Fibroblast of lung (primary cell): ENCODE measurements at regions not wholly inside any gene's neighbourhood (a gene's known extent, or its start where the extent isn't known, plus 50 kb on each side); places are given as distances from the start of the nearest gene placed in this dataset.
"Not testable (repeated sequence)": the region's sequence is repeated elsewhere in the genome, so short reads cannot be mapped to it uniquely, and the experiment has no call there.

Experiments used
- DNase-seq, 2 donors: peaks; one replicate each; pipeline versions ENCODE4 v3.0.0 to v3.0.0-alpha.2; 2010; ENCODE audit warnings: low read depth in 2 of 2
- H2AFZ ChIP-seq: 2 replicates; pipeline ENCODE4 v1.5.1; 2012; ENCODE audit warnings: low read length, control low read depth, inconsistent platforms
- H3K27ac ChIP-seq: 2 replicates; pipeline ENCODE4 v1.5.1; 2011; ENCODE audit warnings: low read length, control low read depth; ENCODE audit not compliant: insufficient read depth
- H3K27me3 ChIP-seq: 2 replicates; pipeline ENCODE4 v1.5.1; 2011; ENCODE audit warnings: mild to moderate bottlenecking, low read length; ENCODE audit not compliant: control insufficient read depth, insufficient read depth
- H3K36me3 ChIP-seq: 2 replicates; pipeline ENCODE4 v1.5.1; 2011; ENCODE audit warnings: low read length; ENCODE audit not compliant: control insufficient read depth, insufficient read depth
- H3K4me1 ChIP-seq: 2 replicates; pipeline ENCODE4 v1.5.1; 2011; ENCODE audit warnings: low read length; ENCODE audit not compliant: control insufficient read depth, insufficient read depth; ENCODE audit errors: extremely low read depth
- H3K4me2 ChIP-seq: 2 replicates; pipeline ENCODE4 v1.5.1; 2011; ENCODE audit warnings: low read length, control low read depth; ENCODE audit not compliant: insufficient read depth; ENCODE audit errors: extremely low read depth
- H3K4me3 ChIP-seq, 4 experiments: fragments of 200-600 bp in 1 of 4; sonication (generic) in 1 of 4; replicated peaks in 1 of 4; 2 replicates each; pipeline ENCODE4 v1.5.1; 2011 to 2016; ENCODE audit warnings: low read length in 4 of 4, low read depth in 3 of 4, mild to moderate bottlenecking in 3 of 4, control low read depth in 2 of 4, inconsistent platforms in 1 of 4, mixed read lengths in 1 of 4; ENCODE audit not compliant: insufficient read depth in 1 of 4; ENCODE audit errors: control extremely low read depth in 1 of 4
- H3K79me2 ChIP-seq: 2 replicates; pipeline ENCODE4 v1.5.1; 2012; ENCODE audit warnings: mild to moderate bottlenecking, low read length, inconsistent platforms; ENCODE audit not compliant: control insufficient read depth, insufficient read depth
- H3K9ac ChIP-seq: 2 replicates; pipeline ENCODE4 v1.5.1; 2011; ENCODE audit warnings: mild to moderate bottlenecking, low read length, control low read depth; ENCODE audit not compliant: insufficient read depth
- H3K9me3 ChIP-seq: 2 replicates; pipeline ENCODE4 v1.5.1; 2012; ENCODE audit warnings: low read depth, low read length; ENCODE audit not compliant: control insufficient read depth, insufficient read depth
- H4K20me1 ChIP-seq: 2 replicates; pipeline ENCODE4 v1.5.1; 2011; ENCODE audit warnings: low read length; ENCODE audit not compliant: control insufficient read depth, insufficient read depth; ENCODE audit errors: extremely low read depth
- CTCF ChIP-seq, 2 donors: IDR thresholded peaks in 1 of 2; conservative IDR thresholded peaks in 1 of 2; 1 replicate in 1 of 2; 2 replicates in 1 of 2; pipeline ENCODE4 v1.5.1; 2011 to 2012; ENCODE audit warnings: low read length in 2 of 2, control low read depth in 1 of 2, inconsistent platforms in 1 of 2, low read depth in 1 of 2, mild to moderate bottlenecking in 1 of 2
- EZH2 ChIP-seq: IDR thresholded peaks from 2 replicates; pipeline ENCODE4 v1.5.1; 2012; ENCODE audit warnings: low read length, control low read depth, mild to moderate bottlenecking; ENCODE audit errors: missing control alignments

GRCh38 chr11:57903441-57904123 lies 120.1 kb upstream of the OR9Q1 start:
- Histone ChIP-seq H3K4me1 (no peaks in the 10 kb centered on the region), H3K36me3 (no peaks in the 10 kb centered on the region), H4K20me1 (no peaks in the 10 kb centered on the region), H3K27me3 (no peaks in the 10 kb centered on the region), H3K4me3 (no peak overlapping the region), H3K9ac (no peak overlapping the region), H3K27ac (no peak overlapping the region), H3K79me2 (no peaks in the 10 kb centered on the region), H2AFZ (no peak overlapping the region), H3K9me3 (no peaks in the 10 kb centered on the region), H3K4me2 (no peak overlapping the region)
- DNase-seq = peak in 1 of 2 donors; percentile 10
- TF ChIP-seq CTCF (conservative IDR thresholded peaks at IDR 0.05 in 1 of 2, IDR thresholded peaks at IDR 0.05 in 1 of 2; ENCODE audit: low read depth in 1 of 2, low read length in 2 of 2) = no peak
- no peak for TF ChIP-seq EZH2

DNA sequence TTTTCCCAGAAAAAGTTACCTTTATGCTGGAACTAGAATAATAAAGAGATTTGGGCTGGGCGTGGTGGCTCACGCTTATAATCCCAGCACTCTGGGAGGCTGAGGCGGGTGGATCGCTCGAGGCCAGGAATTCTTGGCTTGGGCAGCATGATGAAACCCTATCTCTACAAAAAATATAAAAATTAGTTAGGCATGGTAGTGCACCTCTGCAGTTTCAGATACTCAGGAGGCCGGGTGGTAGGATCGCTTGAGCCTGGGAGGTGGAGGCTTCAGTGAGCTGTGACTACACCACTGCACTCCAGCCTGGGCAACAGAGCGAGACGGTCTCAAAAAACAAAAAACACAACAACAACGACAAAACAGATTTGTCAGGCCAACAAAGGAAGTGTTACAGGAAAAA lies 119.3 kb upstream of the OR9Q1 start:
- Histone ChIP-seq H3K4me1 (no peaks in the 10 kb centered on the region), H3K9me3 (no peaks in the 10 kb centered on the region), H3K9ac (no peak overlapping the region), H3K79me2 (no peaks in the 10 kb centered on the region), H4K20me1 (no peaks in the 10 kb centered on the region), H3K4me2 (no peak overlapping the region), H3K27ac (no peak overlapping the region), H3K27me3 (no peaks in the 10 kb centered on the region), H2AFZ (no peak overlapping the region), H3K4me3 (no peak overlapping the region), H3K36me3 (no peaks in the 10 kb centered on the region)
- no peak for DNase-seq
- TF ChIP-seq CTCF (conservative IDR thresholded peaks at IDR 0.05 in 1 of 2, IDR thresholded peaks at IDR 0.05 in 1 of 2; ENCODE audit: low read depth in 1 of 2, low read length in 2 of 2) (no peak), EZH2 (no peak)

- Histone ChIP-seq H3K27ac (no peak overlapping the region), H3K9me3 (no peaks in the 10 kb centered on the region)
These were observed 118.2 kb upstream of the OR9Q1 start for GRCh38 chr11:57905439-57905838.

DNA sequence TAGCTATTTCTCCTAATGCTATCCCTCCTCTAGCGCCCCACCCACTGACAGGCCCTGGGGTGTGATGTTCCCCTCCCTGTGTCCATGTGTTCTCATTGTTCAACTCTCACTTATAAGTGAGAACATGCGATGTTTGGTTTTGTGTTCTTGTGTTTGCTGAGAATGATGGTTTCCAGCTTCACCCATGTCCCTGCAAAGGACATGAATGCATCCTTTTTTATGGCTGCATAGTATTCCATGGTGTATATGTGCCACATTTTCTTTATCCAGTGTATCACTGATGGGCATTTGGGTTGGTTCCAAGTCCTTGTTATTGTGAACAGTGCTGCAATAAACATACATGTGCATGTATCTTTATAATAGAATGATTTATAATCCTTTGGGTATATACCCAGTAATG lies 115.3 kb upstream of the OR9Q1 start:
- H3K27me3 ChIP-seq, H2AFZ ChIP-seq, H3K9me3 ChIP-seq, H3K27ac ChIP-seq, H3K4me1 ChIP-seq, H3K4me3 ChIP-seq, H3K4me2 ChIP-seq, H3K79me2 ChIP-seq, H3K36me3 ChIP-seq, DNase-seq, H4K20me1 ChIP-seq, H3K9ac ChIP-seq: not testable (repeated sequence)

More at GRCh38 chr11:57905439-57905838, 118.2 kb upstream of the OR9Q1 start:
- no peak for DNase-seq
- H4K20me1 ChIP-seq = no peaks in the 10 kb centered on the region
- H3K4me1 ChIP-seq = no peaks in the 10 kb centered on the region
- H3K9ac ChIP-seq = no peak overlapping the region
- no peak overlapping the region for H2AFZ ChIP-seq
- no peak overlapping the region for H3K4me3 ChIP-seq
- H3K4me2 ChIP-seq = no peak overlapping the region
- TF ChIP-seq CTCF (conservative IDR thresholded peaks at IDR 0.05 in 1 of 2, IDR thresholded peaks at IDR 0.05 in 1 of 2; ENCODE audit: low read depth in 1 of 2, low read length in 2 of 2) = no peak
- TF ChIP-seq EZH2 = no peak
- no peaks in the 10 kb centered on the region for H3K27me3 ChIP-seq
- H3K79me2 ChIP-seq = no peaks in the 10 kb centered on the region
- H3K36me3 ChIP-seq = no peaks in the 10 kb centered on the region

DNA sequence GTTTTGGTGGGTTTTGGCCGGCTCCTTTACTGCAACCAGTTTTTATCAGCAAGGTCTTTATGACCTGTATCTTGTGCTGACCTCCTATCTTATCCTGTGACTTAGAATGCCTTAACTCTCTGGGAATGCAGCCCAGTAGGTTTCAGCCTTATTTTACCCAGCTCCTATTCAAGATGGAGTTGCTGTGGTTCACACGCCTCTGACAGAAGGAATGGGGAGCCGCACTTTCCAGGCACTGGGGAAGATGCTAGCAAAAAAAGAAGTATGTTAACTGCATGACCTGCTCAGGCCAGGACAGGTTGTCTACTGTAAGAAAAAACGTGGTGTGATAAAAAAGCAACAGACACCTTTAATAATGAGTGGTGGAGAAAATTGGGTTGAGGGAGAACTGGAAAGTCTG lies 112.2 kb upstream of the OR9Q1 start:
- DNase-seq = not testable (repeated sequence)

More for the DNA sequence above, 112.2 kb upstream of the OR9Q1 start:
- H3K4me1 ChIP-seq, H2AFZ ChIP-seq, H3K9me3 ChIP-seq, H3K9ac ChIP-seq, H3K36me3 ChIP-seq, H3K27me3 ChIP-seq, H4K20me1 ChIP-seq, H3K4me2 ChIP-seq, H3K79me2 ChIP-seq, H3K4me3 ChIP-seq, H3K27ac ChIP-seq: not testable (repeated sequence)
